ENCODE measurements at regions not wholly inside any gene's neighbourhood (a gene's known extent, or its start where the extent isn't known, plus 50 kb on each side); places are given as distances from the start of the nearest gene placed in this dataset.

DNA sequence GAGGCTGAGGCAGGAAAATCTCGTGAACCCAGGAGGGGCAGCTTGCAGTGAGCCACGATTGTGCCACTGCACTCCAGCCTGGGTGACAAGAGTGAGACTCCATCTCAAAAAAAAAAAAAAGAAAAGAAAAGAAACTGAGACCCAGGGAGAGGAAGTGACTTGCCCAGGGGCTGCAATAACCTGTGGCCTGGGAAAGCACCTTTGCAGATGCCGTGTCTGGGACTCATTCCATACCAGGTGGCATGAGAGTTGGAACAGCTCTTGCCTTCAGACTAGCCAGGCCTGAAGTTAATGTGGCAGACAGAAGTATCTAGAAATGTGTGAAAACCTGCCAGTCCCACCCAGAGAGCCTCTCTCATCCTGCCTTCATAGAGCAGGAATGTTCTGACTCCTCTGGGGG lies 65.4 kb downstream of the PHETA1 start:
- TF ChIP-seq RARB (CRISPR knock-in tag; IDR thresholded peaks at IDR 0.05) = no peak
- TF ChIP-seq ZFP30 (CRISPR knock-in tag; IDR thresholded peaks at IDR 0.05) = no peak
- TF ChIP-seq ZNF70 (CRISPR knock-in tag; IDR thresholded peaks at IDR 0.05) = no peak
- TF ChIP-seq BACH2 (CRISPR knock-in tag; IDR thresholded peaks at IDR 0.05; ENCODE audit: borderline replicate concordance) = no peak
- no peak for TF ChIP-seq CSDC2 (CRISPR knock-in tag; IDR thresholded peaks at IDR 0.05)
- no peak for TF ChIP-seq SNAI2 (CRISPR knock-in tag; IDR thresholded peaks at IDR 0.05)
- no peak for TF ChIP-seq ZFP3 (CRISPR knock-in tag; IDR thresholded peaks at IDR 0.05)
- TF ChIP-seq, protein P1, sequence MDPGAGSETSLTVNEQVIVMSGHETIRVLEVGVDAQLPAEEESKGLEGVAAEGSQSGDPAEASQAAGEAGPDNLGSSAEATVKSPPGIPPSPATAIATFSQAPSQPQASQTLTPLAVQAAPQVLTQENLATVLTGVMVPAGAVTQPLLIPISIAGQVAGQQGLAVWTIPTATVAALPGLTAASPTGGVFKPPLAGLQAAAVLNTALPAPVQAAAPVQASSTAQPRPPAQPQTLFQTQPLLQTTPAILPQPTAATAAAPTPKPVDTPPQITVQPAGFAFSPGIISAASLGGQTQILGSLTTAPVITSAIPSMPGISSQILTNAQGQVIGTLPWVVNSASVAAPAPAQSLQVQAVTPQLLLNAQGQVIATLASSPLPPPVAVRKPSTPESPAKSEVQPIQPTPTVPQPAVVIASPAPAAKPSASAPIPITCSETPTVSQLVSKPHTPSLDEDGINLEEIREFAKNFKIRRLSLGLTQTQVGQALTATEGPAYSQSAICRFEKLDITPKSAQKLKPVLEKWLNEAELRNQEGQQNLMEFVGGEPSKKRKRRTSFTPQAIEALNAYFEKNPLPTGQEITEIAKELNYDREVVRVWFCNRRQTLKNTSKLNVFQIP (CRISPR knock-in tag; IDR thresholded peaks at IDR 0.05; ENCODE audit: borderline replicate concordance, low read depth) = no peak
- no peak for ATAC-seq

DNA sequence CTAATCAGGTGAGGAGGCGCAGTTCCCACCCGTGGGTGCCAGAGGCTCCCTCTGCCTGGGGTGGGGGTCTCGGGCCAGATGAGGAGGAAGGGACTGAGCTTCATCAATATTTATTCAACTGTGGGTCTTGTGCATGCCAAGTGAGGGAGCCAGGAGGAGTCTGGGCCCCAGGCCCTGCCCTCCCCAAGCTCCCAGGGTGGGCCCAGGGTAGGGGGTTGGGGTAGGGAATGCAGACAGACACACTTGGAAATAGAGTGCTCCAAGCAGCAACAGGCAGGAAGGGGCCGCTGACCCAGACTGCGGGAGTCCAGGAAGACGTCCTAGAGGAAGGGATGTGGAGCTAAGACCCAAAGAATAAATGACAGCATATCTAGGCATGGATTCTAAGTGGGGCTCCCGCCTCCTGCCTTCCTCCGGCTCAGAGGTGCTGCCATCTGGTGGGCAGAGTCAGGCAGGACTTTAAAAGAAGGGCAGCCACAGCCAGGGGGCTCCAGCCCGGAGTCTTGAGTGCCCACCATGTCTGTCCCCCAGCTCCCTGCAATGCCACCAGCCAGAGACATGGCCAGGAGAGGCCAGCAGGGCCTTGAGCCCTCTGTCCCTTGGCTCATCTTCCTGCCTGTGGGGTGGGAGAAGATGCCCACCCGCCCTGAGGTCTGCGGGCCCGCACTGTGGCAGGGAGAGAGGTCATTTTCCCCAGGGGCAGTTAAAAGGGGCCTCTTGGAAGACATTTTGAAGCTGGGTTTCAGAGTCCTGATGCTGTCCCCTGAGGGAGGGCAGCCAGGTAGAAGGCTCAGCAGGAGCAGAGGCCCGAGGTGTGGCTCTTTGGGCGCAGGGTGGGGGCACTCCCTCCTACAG lies 70.1 kb downstream of the PHETA1 start:
- TF ChIP-seq ZNF565 (CRISPR knock-in tag; conservative IDR thresholded peaks at IDR 0.05; ENCODE audit: low read depth) (no peak), GLIS3 (CRISPR knock-in tag; IDR thresholded peaks at IDR 0.05) (no peak), TOX (CRISPR knock-in tag; IDR thresholded peaks at IDR 0.05; ENCODE audit: borderline replicate concordance) (no peak), SNAI2 (CRISPR knock-in tag; IDR thresholded peaks at IDR 0.05) (no peak), ZNF8 (CRISPR knock-in tag; IDR thresholded peaks at IDR 0.05) (no peak), PPARA (CRISPR knock-in tag; IDR thresholded peaks at IDR 0.05; ENCODE audit: borderline replicate concordance) (no peak), ZC3H10 (CRISPR knock-in tag; IDR thresholded peaks at IDR 0.05) (no peak), ESRRG (CRISPR knock-in tag; IDR thresholded peaks at IDR 0.05) (no peak), OSR1 (CRISPR knock-in tag; IDR thresholded peaks at IDR 0.05) (no peak), CSDC2 (CRISPR knock-in tag; IDR thresholded peaks at IDR 0.05) (no peak)
- TF ChIP-seq, protein P2, sequence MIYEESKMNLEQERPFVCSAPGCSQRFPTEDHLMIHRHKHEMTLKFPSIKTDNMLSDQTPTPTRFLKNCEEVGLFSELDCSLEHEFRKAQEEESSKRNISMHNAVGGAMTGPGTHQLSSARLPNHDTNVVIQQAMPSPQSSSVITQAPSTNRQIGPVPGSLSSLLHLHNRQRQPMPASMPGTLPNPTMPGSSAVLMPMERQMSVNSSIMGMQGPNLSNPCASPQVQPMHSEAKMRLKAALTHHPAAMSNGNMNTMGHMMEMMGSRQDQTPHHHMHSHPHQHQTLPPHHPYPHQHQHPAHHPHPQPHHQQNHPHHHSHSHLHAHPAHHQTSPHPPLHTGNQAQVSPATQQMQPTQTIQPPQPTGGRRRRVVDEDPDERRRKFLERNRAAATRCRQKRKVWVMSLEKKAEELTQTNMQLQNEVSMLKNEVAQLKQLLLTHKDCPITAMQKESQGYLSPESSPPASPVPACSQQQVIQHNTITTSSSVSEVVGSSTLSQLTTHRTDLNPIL (CRISPR knock-in tag; IDR thresholded peaks at IDR 0.05; ENCODE audit: low read depth) = no peak
- TF ChIP-seq, protein P3, sequence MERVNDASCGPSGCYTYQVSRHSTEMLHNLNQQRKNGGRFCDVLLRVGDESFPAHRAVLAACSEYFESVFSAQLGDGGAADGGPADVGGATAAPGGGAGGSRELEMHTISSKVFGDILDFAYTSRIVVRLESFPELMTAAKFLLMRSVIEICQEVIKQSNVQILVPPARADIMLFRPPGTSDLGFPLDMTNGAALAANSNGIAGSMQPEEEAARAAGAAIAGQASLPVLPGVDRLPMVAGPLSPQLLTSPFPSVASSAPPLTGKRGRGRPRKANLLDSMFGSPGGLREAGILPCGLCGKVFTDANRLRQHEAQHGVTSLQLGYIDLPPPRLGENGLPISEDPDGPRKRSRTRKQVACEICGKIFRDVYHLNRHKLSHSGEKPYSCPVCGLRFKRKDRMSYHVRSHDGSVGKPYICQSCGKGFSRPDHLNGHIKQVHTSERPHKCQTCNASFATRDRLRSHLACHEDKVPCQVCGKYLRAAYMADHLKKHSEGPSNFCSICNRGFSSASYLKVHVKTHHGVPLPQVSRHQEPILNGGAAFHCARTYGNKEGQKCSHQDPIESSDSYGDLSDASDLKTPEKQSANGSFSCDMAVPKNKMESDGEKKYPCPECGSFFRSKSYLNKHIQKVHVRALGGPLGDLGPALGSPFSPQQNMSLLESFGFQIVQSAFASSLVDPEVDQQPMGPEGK (CRISPR knock-in tag; IDR thresholded peaks at IDR 0.05; ENCODE audit: borderline replicate concordance) = no peak
- peak; percentile 96 for ATAC-seq

DNA sequence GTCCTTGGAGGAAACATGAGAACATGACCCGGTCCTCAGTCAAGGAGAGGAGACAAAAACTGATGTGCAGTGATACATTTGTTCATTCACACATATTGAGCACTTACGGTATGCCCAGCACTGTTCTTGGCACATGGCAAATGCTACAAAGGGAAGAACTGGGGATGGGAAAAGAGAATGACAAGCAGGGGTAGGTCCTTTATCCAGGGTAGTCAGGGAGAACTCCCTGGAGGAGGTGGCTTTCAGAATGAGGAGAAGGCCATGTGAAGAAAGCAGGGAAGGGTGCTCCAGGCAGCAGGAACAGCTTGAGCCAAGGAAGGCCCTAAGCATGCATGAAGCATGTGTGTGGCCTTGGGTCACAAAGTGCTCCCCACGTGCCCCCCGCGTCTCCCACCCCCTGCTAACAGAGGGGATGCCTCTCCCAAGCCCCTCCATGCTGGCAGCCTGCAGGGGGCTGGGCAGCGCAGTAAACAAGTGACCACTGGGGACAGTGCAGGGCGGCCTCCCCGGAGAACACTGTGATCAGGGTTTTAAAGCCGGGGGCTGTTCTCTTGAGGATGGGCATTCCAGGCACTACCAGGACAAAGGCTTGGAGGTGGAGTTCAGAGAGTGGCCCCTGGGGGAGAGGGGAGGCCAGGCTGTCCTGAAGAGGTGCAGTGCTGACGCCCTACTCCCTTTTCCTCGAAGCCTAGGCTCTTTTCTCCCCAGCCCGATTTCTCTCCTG lies 71.0 kb downstream of the PHETA1 start:
- ATAC-seq = peak; percentile 53
- TF ChIP-seq ARNTL (CRISPR knock-in tag; IDR thresholded peaks at IDR 0.05; ENCODE audit: borderline replicate concordance, low read depth) (no peak), ISL1 (CRISPR knock-in tag; IDR thresholded peaks at IDR 0.05) (no peak), TCF4 (CRISPR knock-in tag; IDR thresholded peaks at IDR 0.05; ENCODE audit: borderline replicate concordance) (no peak), OSR1 (CRISPR knock-in tag; IDR thresholded peaks at IDR 0.05) (no peak), ZFP3 (CRISPR knock-in tag; IDR thresholded peaks at IDR 0.05) (no peak), ZNF70 (CRISPR knock-in tag; IDR thresholded peaks at IDR 0.05) (no peak), RARB (CRISPR knock-in tag; IDR thresholded peaks at IDR 0.05) (no peak), SNAI2 (CRISPR knock-in tag; IDR thresholded peaks at IDR 0.05) (no peak), CSDC2 (CRISPR knock-in tag; IDR thresholded peaks at IDR 0.05) (no peak), TOX (CRISPR knock-in tag; IDR thresholded peaks at IDR 0.05; ENCODE audit: borderline replicate concordance) (no peak), GLIS3 (CRISPR knock-in tag; IDR thresholded peaks at IDR 0.05) (no peak)
- TF ChIP-seq, protein P4, sequence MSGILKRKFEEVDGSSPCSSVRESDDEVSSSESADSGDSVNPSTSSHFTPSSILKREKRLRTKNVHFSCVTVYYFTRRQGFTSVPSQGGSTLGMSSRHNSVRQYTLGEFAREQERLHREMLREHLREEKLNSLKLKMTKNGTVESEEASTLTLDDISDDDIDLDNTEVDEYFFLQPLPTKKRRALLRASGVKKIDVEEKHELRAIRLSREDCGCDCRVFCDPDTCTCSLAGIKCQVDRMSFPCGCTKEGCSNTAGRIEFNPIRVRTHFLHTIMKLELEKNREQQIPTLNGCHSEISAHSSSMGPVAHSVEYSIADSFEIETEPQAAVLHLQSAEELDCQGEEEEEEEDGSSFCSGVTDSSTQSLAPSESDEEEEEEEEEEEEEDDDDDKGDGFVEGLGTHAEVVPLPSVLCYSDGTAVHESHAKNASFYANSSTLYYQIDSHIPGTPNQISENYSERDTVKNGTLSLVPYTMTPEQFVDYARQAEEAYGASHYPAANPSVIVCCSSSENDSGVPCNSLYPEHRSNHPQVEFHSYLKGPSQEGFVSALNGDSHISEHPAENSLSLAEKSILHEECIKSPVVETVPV (CRISPR knock-in tag; IDR thresholded peaks at IDR 0.05) = no peak
- TF ChIP-seq, protein P3 (CRISPR knock-in tag; IDR thresholded peaks at IDR 0.05; ENCODE audit: borderline replicate concordance) = no peak
